Thyroid gland (tissue), 4 donors: ENCODE measurements at regions not wholly inside any gene's neighbourhood (a gene's known extent, or its start where the extent isn't known, plus 50 kb on each side); places are given as distances from the start of the nearest gene placed in this dataset.
A peak's percentile ranks its signal among the peaks of the same experiment; 100 is the strongest.

Source experiments
- DNase-seq, 2 donors: peaks; one replicate each; pipeline ENCODE4 v3.0.0-alpha.2; 2019
- H3K27ac ChIP-seq, 3 donors: fragments of 200-600 bp; sonication (generic); 1 replicate in 2 of 3; 2 replicates in 1 of 3; pipeline ENCODE4 v1.5.1; 2016 to 2019; ENCODE audit warnings: mild to moderate bottlenecking in 1 of 3, moderate library complexity in 1 of 3
- H3K27me3 ChIP-seq: fragments of 200-600 bp; sonication (generic); one replicate; pipeline ENCODE4 v1.5.1; 2019
- H3K36me3 ChIP-seq, 2 donors: fragments of 200-600 bp; sonication (generic); one replicate each; pipeline ENCODE4 v1.5.1; 2016 to 2019
- H3K4me1 ChIP-seq, 2 donors: fragments of 200-600 bp; sonication (generic); one replicate each; pipeline ENCODE4 v1.5.1; 2017 to 2019
- H3K4me3 ChIP-seq, 3 donors: fragments of 200-600 bp; sonication (generic); replicated peaks in 1 of 3; 1 replicate in 2 of 3; 2 replicates in 1 of 3; pipeline ENCODE4 v1.5.1; 2016; ENCODE audit warnings: mild to moderate bottlenecking in 1 of 3
- H3K9me3 ChIP-seq: fragments of 200-600 bp; sonication (generic); one replicate; pipeline ENCODE4 v1.5.1; 2017
- CTCF ChIP-seq, 6 experiments: fragments of 200-600 bp in 3 of 6; fragments of 450-650 bp in 3 of 6; sonication (generic) in 3 of 6; IDR thresholded peaks; one replicate each; pipeline ENCODE4 v1.5.1; 2016 to 2019; ENCODE audit warnings: antibody characterized with exemption in 6 of 6, mild to moderate bottlenecking in 2 of 6, inconsistent platforms in 1 of 6, moderate library complexity in 1 of 6
- POLR2A ChIP-seq, 2 donors: fragments of 450-650 bp; IDR thresholded peaks; one replicate each; pipeline ENCODE4 v1.6.1; 2017; ENCODE audit warnings: antibody characterized with exemption in 2 of 2, mild to moderate bottlenecking in 2 of 2, moderate library complexity in 1 of 2
- WGBS, 2 donors: methylation state at CpG; one replicate each; pipeline ENCODE4 v1.1.5; 2017; 5-methylcytosine and 5-hydroxymethylcytosine counted together
- intact Hi-C: fragments of 100-400 bp; cut with DNase I; formaldehyde crosslinking; loops from one replicate; pipeline ENCODE4 v1.15.1; 2023

DNA sequence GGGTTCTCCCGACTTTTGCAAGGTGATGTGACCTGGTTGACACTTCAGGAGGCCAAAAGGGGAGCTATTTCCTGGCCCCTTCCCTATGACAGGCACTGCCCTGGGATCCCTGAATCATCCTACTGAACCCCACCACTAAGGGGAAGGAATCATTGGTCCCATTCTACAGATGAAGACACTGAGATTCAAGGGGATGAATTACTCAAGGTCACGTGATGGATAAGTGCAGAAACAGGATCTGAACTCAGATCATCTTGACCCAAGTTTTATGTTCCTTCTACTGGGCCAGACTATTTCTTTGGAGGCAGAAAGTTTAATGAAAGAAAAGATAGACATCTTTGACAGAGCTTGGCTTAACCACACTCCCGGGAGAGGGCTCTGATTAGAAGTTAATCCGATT lies 258.7 kb downstream of the RRAGC start:
- no peak overlapping the region for H3K4me3 ChIP-seq
- H3K36me3 ChIP-seq: no peaks in the 10 kb centered on the region
- H3K27me3 ChIP-seq: no peaks in the 10 kb centered on the region
- intact Hi-C loops: no loop called here
- H3K9me3 ChIP-seq: no peaks in the 10 kb centered on the region
- DNase-seq: no peak
- no peak for TF ChIP-seq CTCF (IDR thresholded peaks at IDR 0.05)
- no peak for TF ChIP-seq POLR2A (IDR thresholded peaks at IDR 0.05)
- WGBS, 2 donors: 75 to 79% methylated on average over 4 of the region's 4 CpGs
- no peaks in the 10 kb centered on the region for H3K4me1 ChIP-seq
- H3K27ac ChIP-seq: no peak overlapping the region

DNA sequence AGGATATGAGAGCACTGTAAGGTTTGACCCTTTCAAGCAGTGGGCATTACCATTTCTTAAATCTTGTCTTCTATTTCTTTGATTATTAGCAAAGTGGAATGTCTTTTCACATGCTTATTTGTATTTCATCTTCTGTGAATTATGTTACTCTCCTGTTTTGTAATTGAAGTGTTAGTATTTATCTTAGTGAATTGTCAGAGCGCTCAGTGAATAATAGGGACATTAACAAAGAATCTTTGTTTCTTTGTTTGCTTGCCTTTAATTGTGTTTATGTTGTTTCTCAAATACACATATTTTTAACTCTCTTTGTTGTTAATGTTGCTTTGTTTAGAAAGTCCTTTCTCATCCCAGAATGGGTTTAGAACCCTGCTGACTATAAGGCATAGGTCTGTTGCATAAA lies 259.3 kb downstream of the RRAGC start:
- Histone ChIP-seq H3K27ac (no peak overlapping the region), H3K4me1 (no peaks in the 10 kb centered on the region), H3K9me3 (no peaks in the 10 kb centered on the region), H3K36me3 (no peaks in the 10 kb centered on the region), H3K27me3 (no peaks in the 10 kb centered on the region), H3K4me3 (no peak overlapping the region)
- DNase-seq: no peak
- 96 to 97% methylated on average over 1 of the region's 1 CpG for WGBS, 2 donors
- intact Hi-C loops: no loop called here
- TF ChIP-seq POLR2A (IDR thresholded peaks at IDR 0.05) (no peak), CTCF (IDR thresholded peaks at IDR 0.05) (no peak)

DNA sequence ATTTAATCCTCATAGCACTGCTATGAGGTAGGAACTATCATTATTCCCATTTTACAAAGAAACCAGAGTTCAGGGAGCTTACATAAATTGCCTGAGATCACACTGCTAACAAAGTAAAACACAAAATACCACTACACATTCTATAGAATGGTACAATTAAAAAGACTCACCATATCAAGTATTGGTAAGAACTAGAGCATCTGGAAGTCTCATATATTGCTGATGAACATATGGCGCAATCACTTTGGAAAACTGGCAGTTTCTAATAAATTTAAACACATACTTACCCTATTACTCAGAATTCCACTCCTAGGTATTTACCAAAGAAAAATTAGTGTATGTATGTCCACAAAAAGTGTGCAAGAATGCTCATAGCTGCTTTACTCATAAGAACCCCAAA lies 261.5 kb downstream of the RRAGC start:
- no peak for DNase-seq
- Histone ChIP-seq H3K4me1 (no peaks in the 10 kb centered on the region), H3K27ac (no peak overlapping the region), H3K9me3 (no peaks in the 10 kb centered on the region), H3K27me3 (no peaks in the 10 kb centered on the region), H3K4me3 (no peak overlapping the region), H3K36me3 (no peaks in the 10 kb centered on the region)
- intact Hi-C loops: no loop called here
- no peak for TF ChIP-seq POLR2A (IDR thresholded peaks at IDR 0.05)
- TF ChIP-seq CTCF (IDR thresholded peaks at IDR 0.05): no peak
- WGBS, 2 donors: 97 to 98% methylated on average over 1 of the region's 1 CpG

DNA sequence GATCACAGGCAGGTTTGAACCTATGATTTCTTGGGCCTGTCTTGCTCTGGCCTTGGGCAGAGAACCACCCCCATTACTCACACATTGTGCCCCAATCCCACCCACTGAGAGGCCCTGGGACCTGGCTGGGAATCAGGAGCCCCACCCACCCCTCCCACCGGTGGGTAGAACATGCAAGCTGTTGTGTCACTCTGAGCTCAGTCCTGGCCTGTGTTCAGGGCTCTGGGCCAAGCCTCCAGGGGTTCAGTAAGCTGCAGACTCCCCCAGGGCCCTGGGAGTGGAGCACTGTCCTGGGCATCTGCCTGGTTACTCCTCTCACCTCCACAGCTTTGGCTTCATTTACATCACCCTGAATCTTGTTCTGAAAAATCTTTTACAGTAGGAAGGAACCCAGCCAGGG lies 270.5 kb downstream of the RRAGC start:
- Histone ChIP-seq H3K4me1 (no peaks in the 10 kb centered on the region), H3K4me3 (no peak overlapping the region), H3K9me3 (no peaks in the 10 kb centered on the region), H3K36me3 (no peaks in the 10 kb centered on the region), H3K27ac (no peak overlapping the region), H3K27me3 (no peaks in the 10 kb centered on the region)
- peak; percentile 18 to 35 for DNase-seq
- intact Hi-C loops: no loop called here
- TF ChIP-seq CTCF (IDR thresholded peaks at IDR 0.05): no peak
- TF ChIP-seq POLR2A (IDR thresholded peaks at IDR 0.05): no peak
- 11% methylated on average over 1 of the region's 1 CpG; no CpG with 5 or more reads in 1 of the 2 donors for WGBS, 2 donors

DNA sequence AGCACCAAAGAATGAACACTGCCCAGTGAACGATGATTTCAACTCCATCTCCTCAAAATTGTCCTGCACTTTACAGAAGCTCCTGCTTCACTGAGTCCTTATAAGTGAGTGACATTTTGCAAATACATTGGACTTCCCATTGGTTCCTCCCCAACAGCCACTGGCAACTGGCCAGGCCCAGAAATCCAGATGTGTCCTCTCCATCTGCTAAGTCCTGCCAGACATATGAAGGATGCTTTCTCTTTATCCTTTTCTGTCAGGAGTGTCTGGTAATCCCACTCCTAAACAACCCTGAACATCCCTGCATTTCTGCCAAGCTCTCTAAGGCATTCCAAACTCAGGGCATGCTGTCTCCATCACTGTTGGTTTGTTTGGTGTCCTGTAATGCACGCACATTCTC lies 271.8 kb downstream of the RRAGC start:
- H3K4me3 ChIP-seq: no peak overlapping the region
- intact Hi-C loops: no loop called here
- H3K4me1 ChIP-seq: no peaks in the 10 kb centered on the region
- no peak for DNase-seq
- no peak for TF ChIP-seq CTCF (IDR thresholded peaks at IDR 0.05)
- no peak for TF ChIP-seq POLR2A (IDR thresholded peaks at IDR 0.05)
- no peaks in the 10 kb centered on the region for H3K36me3 ChIP-seq
- 95 to 96% methylated on average over 2 of the region's 2 CpGs for WGBS, 2 donors
- no peaks in the 10 kb centered on the region for H3K9me3 ChIP-seq
- H3K27me3 ChIP-seq: no peaks in the 10 kb centered on the region
- no peak overlapping the region for H3K27ac ChIP-seq
